WTC11 (cell line): ENCODE measurements at regions not wholly inside any gene's neighbourhood (a gene's known extent, or its start where the extent isn't known, plus 50 kb on each side); places are given as distances from the start of the nearest gene placed in this dataset.

Experiments
- TF ChIP-seq, protein P1 (sequence below): fragments of 200-600 bp; IDR thresholded peaks from 2 replicates; pipeline ENCODE4 v1.8.0; 2022; ENCODE audit warnings: antibody characterized with exemption
- TF ChIP-seq, protein P2 (sequence below): sonication (generic); formaldehyde crosslinking; IDR thresholded peaks from 2 replicates; pipeline ENCODE4 v1.8.0; 2022; ENCODE audit warnings: missing genetic modification reagents

DNA sequence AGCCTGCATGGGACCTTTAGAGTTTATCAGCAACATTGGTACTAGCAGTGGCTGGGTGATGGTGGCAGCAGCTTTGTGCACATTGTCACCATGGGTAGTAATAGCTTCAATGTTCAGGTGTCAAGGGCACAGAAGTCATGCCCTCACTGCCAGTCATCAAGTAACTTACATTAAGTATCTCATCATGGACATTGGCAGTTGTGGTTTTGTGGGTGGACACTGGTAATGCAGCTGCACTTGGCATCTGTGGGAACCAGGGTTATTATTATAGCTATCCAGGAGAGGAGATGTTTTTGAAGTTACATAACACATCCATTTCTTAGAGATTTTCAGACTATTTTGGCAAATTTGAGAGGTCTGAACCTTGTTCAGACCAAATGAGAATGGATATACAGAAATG, 243.2 kb upstream of the NOCT start:
- TF ChIP-seq, protein P1, sequence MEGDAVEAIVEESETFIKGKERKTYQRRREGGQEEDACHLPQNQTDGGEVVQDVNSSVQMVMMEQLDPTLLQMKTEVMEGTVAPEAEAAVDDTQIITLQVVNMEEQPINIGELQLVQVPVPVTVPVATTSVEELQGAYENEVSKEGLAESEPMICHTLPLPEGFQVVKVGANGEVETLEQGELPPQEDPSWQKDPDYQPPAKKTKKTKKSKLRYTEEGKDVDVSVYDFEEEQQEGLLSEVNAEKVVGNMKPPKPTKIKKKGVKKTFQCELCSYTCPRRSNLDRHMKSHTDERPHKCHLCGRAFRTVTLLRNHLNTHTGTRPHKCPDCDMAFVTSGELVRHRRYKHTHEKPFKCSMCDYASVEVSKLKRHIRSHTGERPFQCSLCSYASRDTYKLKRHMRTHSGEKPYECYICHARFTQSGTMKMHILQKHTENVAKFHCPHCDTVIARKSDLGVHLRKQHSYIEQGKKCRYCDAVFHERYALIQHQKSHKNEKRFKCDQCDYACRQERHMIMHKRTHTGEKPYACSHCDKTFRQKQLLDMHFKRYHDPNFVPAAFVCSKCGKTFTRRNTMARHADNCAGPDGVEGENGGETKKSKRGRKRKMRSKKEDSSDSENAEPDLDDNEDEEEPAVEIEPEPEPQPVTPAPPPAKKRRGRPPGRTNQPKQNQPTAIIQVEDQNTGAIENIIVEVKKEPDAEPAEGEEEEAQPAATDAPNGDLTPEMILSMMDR = no peak
- TF ChIP-seq, protein P2, sequence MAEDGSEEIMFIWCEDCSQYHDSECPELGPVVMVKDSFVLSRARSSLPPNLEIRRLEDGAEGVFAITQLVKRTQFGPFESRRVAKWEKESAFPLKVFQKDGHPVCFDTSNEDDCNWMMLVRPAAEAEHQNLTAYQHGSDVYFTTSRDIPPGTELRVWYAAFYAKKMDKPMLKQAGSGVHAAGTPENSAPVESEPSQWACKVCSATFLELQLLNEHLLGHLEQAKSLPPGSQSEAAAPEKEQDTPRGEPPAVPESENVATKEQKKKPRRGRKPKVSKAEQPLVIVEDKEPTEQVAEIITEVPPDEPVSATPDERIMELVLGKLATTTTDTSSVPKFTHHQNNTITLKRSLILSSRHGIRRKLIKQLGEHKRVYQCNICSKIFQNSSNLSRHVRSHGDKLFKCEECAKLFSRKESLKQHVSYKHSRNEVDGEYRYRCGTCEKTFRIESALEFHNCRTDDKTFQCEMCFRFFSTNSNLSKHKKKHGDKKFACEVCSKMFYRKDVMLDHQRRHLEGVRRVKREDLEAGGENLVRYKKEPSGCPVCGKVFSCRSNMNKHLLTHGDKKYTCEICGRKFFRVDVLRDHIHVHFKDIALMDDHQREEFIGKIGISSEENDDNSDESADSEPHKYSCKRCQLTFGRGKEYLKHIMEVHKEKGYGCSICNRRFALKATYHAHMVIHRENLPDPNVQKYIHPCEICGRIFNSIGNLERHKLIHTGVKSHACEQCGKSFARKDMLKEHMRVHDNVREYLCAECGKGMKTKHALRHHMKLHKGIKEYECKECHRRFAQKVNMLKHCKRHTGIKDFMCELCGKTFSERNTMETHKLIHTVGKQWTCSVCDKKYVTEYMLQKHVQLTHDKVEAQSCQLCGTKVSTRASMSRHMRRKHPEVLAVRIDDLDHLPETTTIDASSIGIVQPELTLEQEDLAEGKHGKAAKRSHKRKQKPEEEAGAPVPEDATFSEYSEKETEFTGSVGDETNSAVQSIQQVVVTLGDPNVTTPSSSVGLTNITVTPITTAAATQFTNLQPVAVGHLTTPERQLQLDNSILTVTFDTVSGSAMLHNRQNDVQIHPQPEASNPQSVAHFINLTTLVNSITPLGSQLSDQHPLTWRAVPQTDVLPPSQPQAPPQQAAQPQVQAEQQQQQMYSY (CRISPR knock-in tag) = no peak
